ENCODE measurements at regions not wholly inside any gene's neighbourhood (a gene's known extent, or its start where the extent isn't known, plus 50 kb on each side); places are given as distances from the start of the nearest gene placed in this dataset.

DNA sequence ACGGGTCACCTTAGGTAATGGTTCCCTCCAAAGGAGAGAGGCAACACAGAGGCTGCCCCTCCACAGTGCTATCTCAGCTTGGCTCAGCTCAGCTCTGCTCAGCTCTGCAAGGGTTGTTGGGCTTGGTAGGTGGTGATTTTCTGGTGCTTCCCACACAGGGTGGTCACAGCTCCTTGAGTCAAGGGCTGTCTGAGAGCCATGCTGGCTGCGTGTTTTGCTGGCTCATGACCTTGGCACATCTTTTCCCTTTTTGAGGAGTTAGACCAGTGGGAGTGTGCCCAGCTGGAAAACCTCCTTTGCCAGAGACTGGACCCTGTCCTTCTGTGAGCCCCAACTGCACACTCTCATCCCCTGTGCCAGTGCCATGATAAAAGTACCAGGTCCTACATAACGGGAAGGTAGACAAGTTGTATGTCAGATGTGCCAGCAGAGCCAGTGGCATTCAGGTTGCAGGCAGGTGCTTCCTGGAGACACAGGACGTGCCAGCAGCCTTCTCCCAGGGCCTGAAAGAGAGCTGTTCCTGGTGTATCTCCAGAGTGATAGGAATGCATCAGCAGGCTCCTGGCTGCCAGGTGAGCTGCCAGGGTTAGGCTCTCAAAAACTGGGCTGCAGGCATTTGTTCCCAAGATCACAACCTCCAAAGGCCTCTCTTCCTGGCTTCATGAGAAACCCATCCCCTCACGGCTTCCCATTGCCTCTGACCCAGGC is 118.6 kb upstream of the CXCL14 start:
- TF ChIP-seq, protein P1, sequence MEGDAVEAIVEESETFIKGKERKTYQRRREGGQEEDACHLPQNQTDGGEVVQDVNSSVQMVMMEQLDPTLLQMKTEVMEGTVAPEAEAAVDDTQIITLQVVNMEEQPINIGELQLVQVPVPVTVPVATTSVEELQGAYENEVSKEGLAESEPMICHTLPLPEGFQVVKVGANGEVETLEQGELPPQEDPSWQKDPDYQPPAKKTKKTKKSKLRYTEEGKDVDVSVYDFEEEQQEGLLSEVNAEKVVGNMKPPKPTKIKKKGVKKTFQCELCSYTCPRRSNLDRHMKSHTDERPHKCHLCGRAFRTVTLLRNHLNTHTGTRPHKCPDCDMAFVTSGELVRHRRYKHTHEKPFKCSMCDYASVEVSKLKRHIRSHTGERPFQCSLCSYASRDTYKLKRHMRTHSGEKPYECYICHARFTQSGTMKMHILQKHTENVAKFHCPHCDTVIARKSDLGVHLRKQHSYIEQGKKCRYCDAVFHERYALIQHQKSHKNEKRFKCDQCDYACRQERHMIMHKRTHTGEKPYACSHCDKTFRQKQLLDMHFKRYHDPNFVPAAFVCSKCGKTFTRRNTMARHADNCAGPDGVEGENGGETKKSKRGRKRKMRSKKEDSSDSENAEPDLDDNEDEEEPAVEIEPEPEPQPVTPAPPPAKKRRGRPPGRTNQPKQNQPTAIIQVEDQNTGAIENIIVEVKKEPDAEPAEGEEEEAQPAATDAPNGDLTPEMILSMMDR (IDR thresholded peaks at IDR 0.05) = no peak
- TF ChIP-seq POLR2A (IDR thresholded peaks at IDR 0.05; ENCODE audit: low read depth) = no peak
- no peak for TF ChIP-seq POLR2AphosphoS5 (IDR thresholded peaks at IDR 0.05)
